Stomach (tissue), 4 donors: ENCODE measurements at regions not wholly inside any gene's neighbourhood (a gene's known extent, or its start where the extent isn't known, plus 50 kb on each side); places are given as distances from the start of the nearest gene placed in this dataset.

Experiments used
- CTCF ChIP-seq, 7 experiments: fragments of 450-650 bp in 4 of 7; fragments of 200-600 bp in 3 of 7; sonication (generic) in 3 of 7; IDR thresholded peaks; one replicate each; pipeline ENCODE4 v1.5.1; 2016 to 2019; ENCODE audit warnings: antibody characterized with exemption in 7 of 7, control low read depth in 2 of 7, mild to moderate bottlenecking in 1 of 7
- EP300 ChIP-seq: sonication (generic); formaldehyde crosslinking; IDR thresholded peaks from one replicate; pipeline ENCODE4 v1.6.1; 2017; ENCODE audit warnings: antibody characterized with exemption
- POLR2A ChIP-seq, 4 donors: fragments of 450-650 bp; IDR thresholded peaks; one replicate each; pipeline ENCODE4 v1.6.1; 2016; ENCODE audit warnings: antibody characterized with exemption in 4 of 4, control low read depth in 2 of 4, mild to moderate bottlenecking in 1 of 4, moderate library complexity in 1 of 4

GRCh38 chr17:63331301-63332061 is 114.6 kb downstream of the CYB561 start:
- TF ChIP-seq CTCF (IDR thresholded peaks at IDR 0.05) (no peak), POLR2A (IDR thresholded peaks at IDR 0.05) (no peak), EP300 (no peak)
